Calu3 (cell line): ENCODE measurements at regions not wholly inside any gene's neighbourhood (a gene's known extent, or its start where the extent isn't known, plus 50 kb on each side); places are given as distances from the start of the nearest gene placed in this dataset.
"Not testable (repeated sequence)": the region's sequence is repeated elsewhere in the genome, so short reads cannot be mapped to it uniquely, and the experiment has no call there.

ENCODE experiments used
- BruUV-seq: library from RNA; stranded (reverse); fragments of 400-500 nt; replicated peaks from 2 replicates; lab custom pipeline; 2021; lab: Mats Ljungman, UMichigan
- CTCF ChIA-PET: fragments of 300-600 bp; sonication (Branson Sonifier 250); formaldehyde crosslinking; loops from one replicate; lab custom pipeline; 2022; ENCODE audit warnings: antibody characterized with exemption; lab: Charles Lee
- DNase-seq: peaks from one replicate; pipeline ENCODE4 v3.0.0; 2022
- H3K27ac Mint-ChIP-seq: one replicate; pipeline ENCODE4 v1.8.0; 2022; ENCODE audit warnings: mixed read lengths; ENCODE audit not compliant: unreplicated experiment
- H3K27me3 Mint-ChIP-seq: one replicate; pipeline ENCODE4 v1.8.0; 2022; ENCODE audit warnings: mixed read lengths; ENCODE audit not compliant: unreplicated experiment
- H3K36me3 Mint-ChIP-seq: one replicate; pipeline ENCODE4 v1.8.0; 2022; ENCODE audit warnings: mild to moderate bottlenecking, moderate library complexity, mixed read lengths; ENCODE audit not compliant: insufficient read depth, unreplicated experiment
- H3K4me1 Mint-ChIP-seq: one replicate; pipeline ENCODE4 v1.8.0; 2022; ENCODE audit warnings: mild to moderate bottlenecking, low read depth, mixed read lengths; ENCODE audit not compliant: unreplicated experiment
- H3K4me3 Mint-ChIP-seq: one replicate; pipeline ENCODE4 v1.8.0; 2022; ENCODE audit warnings: mild to moderate bottlenecking, low read depth, moderate library complexity, mixed read lengths; ENCODE audit not compliant: unreplicated experiment
- H3K9me3 Mint-ChIP-seq: one replicate; pipeline ENCODE4 v1.8.0; 2022; ENCODE audit warnings: low read depth, mixed read lengths; ENCODE audit not compliant: unreplicated experiment
- intact Hi-C: fragments of 100-400 bp; cut with micrococcal nuclease; formaldehyde crosslinking; loops from one replicate; pipeline ENCODE4 v1.10.0; 2022; ENCODE audit not compliant: unreplicated experiment
- TF ChIP-seq, protein P1 (sequence below): fragments of 200-600 bp; IDR thresholded peaks from one replicate; pipeline ENCODE4 v1.8.0; 2022; ENCODE audit warnings: antibody characterized with exemption; ENCODE audit not compliant: unreplicated experiment

DNA sequence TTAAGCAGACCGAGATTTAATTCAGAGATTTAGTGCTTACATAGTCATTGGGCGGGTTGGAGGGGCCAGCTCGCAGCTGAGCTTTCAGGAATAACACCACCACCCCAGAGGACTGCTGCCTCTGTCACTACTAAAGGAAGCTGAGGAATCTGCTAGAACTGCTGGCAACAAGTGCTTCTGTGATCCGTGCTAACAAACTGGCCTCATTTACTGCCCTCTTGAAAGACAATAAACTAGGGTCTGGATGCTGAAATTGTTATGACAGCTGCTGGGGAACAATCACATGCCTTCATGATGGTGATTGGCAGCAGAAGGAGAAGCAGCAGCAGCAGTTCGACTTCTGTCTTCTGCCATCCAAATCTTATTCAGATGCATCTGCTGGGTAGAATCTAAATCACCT is 285.5 kb upstream of the TAC1 start:
- DNase-seq: no peak
- intact Hi-C loops: no loop called here
- Mint-ChIP-seq H3K4me3 (no peak overlapping the region), H3K27me3 (no peaks in the 10 kb centered on the region), H3K9me3 (peaks cover 10% of the 10 kb centered on the region), H3K36me3 (no peaks in the 10 kb centered on the region), H3K27ac (no peak overlapping the region), H3K4me1 (no peaks in the 10 kb centered on the region)
- TF ChIP-seq, protein P1, sequence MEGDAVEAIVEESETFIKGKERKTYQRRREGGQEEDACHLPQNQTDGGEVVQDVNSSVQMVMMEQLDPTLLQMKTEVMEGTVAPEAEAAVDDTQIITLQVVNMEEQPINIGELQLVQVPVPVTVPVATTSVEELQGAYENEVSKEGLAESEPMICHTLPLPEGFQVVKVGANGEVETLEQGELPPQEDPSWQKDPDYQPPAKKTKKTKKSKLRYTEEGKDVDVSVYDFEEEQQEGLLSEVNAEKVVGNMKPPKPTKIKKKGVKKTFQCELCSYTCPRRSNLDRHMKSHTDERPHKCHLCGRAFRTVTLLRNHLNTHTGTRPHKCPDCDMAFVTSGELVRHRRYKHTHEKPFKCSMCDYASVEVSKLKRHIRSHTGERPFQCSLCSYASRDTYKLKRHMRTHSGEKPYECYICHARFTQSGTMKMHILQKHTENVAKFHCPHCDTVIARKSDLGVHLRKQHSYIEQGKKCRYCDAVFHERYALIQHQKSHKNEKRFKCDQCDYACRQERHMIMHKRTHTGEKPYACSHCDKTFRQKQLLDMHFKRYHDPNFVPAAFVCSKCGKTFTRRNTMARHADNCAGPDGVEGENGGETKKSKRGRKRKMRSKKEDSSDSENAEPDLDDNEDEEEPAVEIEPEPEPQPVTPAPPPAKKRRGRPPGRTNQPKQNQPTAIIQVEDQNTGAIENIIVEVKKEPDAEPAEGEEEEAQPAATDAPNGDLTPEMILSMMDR: no peak
- CTCF ChIA-PET: no interaction called here
- no TSS peak for BruUV-seq

DNA sequence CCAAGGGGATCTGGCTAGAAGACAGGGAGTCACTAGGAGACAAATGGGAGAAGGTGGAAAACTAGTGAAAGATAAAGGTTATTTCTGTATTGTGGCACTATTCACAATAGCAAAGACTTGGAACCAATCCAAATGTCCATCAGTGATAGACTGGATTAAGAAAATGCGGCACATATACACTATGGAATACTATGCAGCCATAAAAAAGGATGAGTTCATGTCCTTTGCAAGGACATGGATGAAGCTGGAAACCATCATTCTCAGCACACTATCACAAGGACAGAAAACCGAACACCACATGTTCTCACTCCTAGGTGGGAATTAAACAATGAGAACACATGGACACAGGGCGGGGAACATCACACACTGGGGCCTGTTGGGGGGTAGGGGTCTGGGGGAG is 282.4 kb upstream of the TAC1 start:
- BruUV-seq, intact Hi-C loops, H3K36me3 Mint-ChIP-seq, DNase-seq, H3K4me1 Mint-ChIP-seq, H3K9me3 Mint-ChIP-seq, H3K27ac Mint-ChIP-seq, CTCF ChIA-PET, H3K4me3 Mint-ChIP-seq, H3K27me3 Mint-ChIP-seq: not testable (repeated sequence)

DNA sequence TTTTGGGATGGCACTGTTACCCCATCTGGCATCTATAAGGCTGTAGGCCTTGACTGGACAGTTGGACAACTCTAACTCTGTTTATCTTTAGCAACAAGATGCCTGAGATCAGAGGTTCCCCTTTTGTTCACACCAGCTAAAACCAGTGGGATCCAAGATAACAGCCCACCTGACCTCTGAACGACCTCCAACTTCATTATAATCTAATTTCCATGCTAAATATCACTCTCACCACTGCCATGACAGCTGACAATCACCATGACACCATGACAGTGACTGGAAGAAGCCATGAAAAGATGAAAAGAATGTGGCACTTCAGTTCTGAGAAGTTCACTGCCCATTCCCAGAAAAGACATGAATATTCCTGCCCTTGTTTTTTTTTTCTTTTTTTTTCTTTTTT is 281.4 kb upstream of the TAC1 start:
- Mint-ChIP-seq H3K9me3 (peaks cover 12% of the 10 kb centered on the region), H3K4me1 (no peaks in the 10 kb centered on the region), H3K27ac (no peak overlapping the region), H3K27me3 (no peaks in the 10 kb centered on the region), H3K36me3 (no peaks in the 10 kb centered on the region), H3K4me3 (no peak overlapping the region)
- TF ChIP-seq, protein P1: no peak
- no peak for DNase-seq
- intact Hi-C loops: no loop called here
- no TSS peak for BruUV-seq
- CTCF ChIA-PET: no interaction called here

DNA sequence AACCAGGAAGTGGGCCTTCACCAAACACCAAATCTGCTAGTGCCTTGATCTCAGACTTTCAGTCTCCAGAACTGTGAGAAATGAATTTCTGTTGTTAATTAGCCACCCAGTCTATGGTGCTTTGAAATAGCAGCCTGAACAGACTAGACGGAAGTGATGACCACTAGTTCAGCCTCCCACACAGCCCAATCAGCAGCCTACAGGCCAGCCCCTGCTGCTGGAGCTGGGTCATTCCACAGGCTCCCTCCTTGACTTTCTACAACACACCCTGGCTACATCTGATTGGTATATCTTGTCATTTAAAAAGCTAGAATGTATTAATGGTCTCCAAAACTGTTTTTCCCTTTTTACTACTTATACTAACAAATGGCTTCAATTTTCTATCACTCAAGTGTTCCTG is 277.2 kb upstream of the TAC1 start:
- no peaks in the 10 kb centered on the region for H3K4me1 Mint-ChIP-seq
- peaks cover 8% of the 10 kb centered on the region for H3K9me3 Mint-ChIP-seq
- CTCF ChIA-PET: no interaction called here
- BruUV-seq: no TSS peak
- H3K27ac Mint-ChIP-seq: no peak overlapping the region
- no peaks in the 10 kb centered on the region for H3K36me3 Mint-ChIP-seq
- DNase-seq: no peak
- no peaks in the 10 kb centered on the region for H3K27me3 Mint-ChIP-seq
- TF ChIP-seq, protein P1: no peak
- intact Hi-C loops: no loop called here
- H3K4me3 Mint-ChIP-seq: no peak overlapping the region

DNA sequence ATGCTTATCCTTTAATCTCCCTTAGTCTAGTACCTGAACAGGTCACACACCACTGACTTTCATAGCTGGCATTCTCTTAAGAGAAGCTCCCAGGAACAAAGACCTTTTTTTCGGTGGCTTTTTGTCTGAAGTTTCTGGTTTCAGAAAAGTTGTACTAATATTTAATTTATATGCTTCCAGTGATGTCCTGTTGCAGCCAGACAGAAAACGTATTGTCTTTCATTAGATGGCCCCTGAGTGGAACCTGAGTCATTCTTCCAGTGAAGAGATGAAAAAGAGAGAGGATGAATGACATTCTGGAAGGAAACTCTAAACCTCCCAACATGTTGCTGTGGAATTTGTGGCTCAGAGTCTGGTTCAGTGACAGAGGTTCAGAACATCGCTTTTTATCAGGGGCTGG is 274.8 kb upstream of the TAC1 start:
- H3K36me3 Mint-ChIP-seq: no peaks in the 10 kb centered on the region
- no peaks in the 10 kb centered on the region for H3K27me3 Mint-ChIP-seq
- no peak for DNase-seq
- H3K4me3 Mint-ChIP-seq: no peak overlapping the region
- no peak overlapping the region for H3K27ac Mint-ChIP-seq
- CTCF ChIA-PET: no interaction called here
- BruUV-seq: no TSS peak
- H3K9me3 Mint-ChIP-seq: peaks cover 6% of the 10 kb centered on the region
- H3K4me1 Mint-ChIP-seq: no peaks in the 10 kb centered on the region
- intact Hi-C loops: no loop called here
- TF ChIP-seq, protein P1: no peak
